NT2/D1 (cell line): ENCODE measurements at regions not wholly inside any gene's neighbourhood (a gene's known extent, or its start where the extent isn't known, plus 50 kb on each side); places are given as distances from the start of the nearest gene placed in this dataset.

Experiments used
- SUZ12 ChIP-seq: IDR thresholded peaks from 2 replicates; pipeline ENCODE4 v1.6.1; 2011; ENCODE audit not compliant: insufficient read length, insufficient read depth; ENCODE audit errors: extremely low read depth
- YY1 ChIP-seq: IDR thresholded peaks from 2 replicates; pipeline ENCODE4 v1.6.1; 2011; ENCODE audit not compliant: insufficient read length, insufficient read depth

DNA sequence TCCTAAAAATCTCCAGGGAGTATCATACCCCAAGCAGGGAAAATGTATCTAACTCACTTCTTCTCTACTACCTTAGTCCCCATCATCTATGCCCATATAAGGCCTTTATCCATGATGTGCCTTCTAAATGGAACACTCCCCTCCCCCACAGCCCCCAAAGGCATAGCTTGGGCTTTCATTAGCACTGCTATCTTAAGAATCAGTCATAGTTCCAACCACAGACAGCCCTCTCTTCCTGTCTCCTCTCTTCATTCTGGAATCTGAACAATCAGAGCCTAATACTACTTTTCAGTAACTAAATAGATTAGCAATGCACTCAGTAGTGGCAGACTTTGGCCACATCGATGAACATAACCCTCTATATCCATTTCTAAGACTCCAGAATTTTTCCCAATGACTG, 313.2 kb upstream of the DKK2 start:
- TF ChIP-seq YY1 (no peak), SUZ12 (no peak)
